Epithelial cell of esophagus (primary cell): ENCODE measurements at regions not wholly inside any gene's neighbourhood (a gene's known extent, or its start where the extent isn't known, plus 50 kb on each side); places are given as distances from the start of the nearest gene placed in this dataset.
A peak's percentile ranks its signal among the peaks of the same experiment; 100 is the strongest.

Experiments used
- DNase-seq: peaks from one replicate; pipeline ENCODE4 v3.0.0; 2010; ENCODE audit warnings: low read depth
- H3K4me3 ChIP-seq: 2 replicates; pipeline ENCODE4 v1.5.1; 2011; ENCODE audit warnings: mild to moderate bottlenecking, low read length, control low read depth
- CTCF ChIP-seq: IDR thresholded peaks from 2 replicates; pipeline ENCODE4 v1.5.1; 2011; ENCODE audit warnings: low read depth, mild to moderate bottlenecking, low read length, control low read depth, inconsistent platforms; ENCODE audit not compliant: insufficient read depth; ENCODE audit errors: missing control alignments

DNA sequence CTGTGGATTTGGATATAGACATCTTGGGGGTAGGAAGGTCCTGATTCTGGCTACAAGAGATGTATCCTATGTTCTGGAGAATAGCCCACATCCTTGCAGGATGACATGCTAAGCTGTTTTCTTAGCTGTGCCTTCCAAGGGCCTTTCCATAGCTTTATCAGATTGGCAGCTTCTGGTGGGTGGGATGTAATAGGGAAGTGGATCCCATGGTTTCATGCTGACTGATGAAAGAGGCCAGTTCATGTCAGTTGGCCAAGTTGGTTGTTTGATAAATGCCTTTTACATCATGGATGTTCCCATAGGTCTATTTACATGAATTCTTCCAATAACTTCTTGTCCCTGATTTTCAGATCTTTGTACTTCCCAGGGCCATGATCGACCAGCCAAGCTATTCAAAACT lies 169.1 kb upstream of the RMST start:
- H3K4me3 ChIP-seq = no peak overlapping the region
- no peak for TF ChIP-seq CTCF
- no peak for DNase-seq

GRCh38 chr12:97299847-97300246 lies 162.8 kb upstream of the RMST start:
- H3K4me3 ChIP-seq = no peak overlapping the region
- TF ChIP-seq CTCF = no peak
- no peak for DNase-seq

GRCh38 chr12:97300431-97300830 lies 162.2 kb upstream of the RMST start:
- no peak overlapping the region for H3K4me3 ChIP-seq
- DNase-seq = no peak
- TF ChIP-seq CTCF = no peak

- no peak for TF ChIP-seq CTCF
- H3K4me3 ChIP-seq = no peak overlapping the region
- DNase-seq = peak; percentile 4
These were observed 161.7 kb upstream of the RMST start for GRCh38 chr12:97300891-97301290.

GRCh38 chr12:97301576-97301975 lies 161.0 kb upstream of the RMST start:
- no peak for TF ChIP-seq CTCF
- no peak overlapping the region for H3K4me3 ChIP-seq

GRCh38 chr12:97305651-97306050 lies 157.0 kb upstream of the RMST start:
- DNase-seq = no peak
- H3K4me3 ChIP-seq = no peak overlapping the region
- TF ChIP-seq CTCF = no peak

More at GRCh38 chr12:97301576-97301975, 161.0 kb upstream of the RMST start:
- no peak for DNase-seq

DNA sequence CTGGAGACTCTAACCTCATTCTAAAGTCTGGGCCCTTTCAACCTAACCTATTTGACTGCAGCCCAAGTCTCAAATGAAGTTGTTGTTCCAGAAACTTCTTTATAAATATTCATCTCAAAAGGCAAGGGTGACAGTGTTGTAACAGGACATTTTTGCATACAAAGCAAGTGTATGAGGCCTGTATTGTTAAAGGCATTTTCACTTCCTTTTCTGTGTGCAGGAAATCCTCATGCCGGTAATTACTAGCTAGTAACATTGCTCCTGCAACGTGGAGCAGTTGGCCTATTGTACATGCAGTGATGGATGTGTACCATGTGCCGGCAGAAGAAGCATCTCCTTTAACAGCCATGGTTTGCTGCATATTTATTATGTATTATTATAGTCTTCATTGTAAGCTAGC lies 156.5 kb upstream of the RMST start:
- no peak for DNase-seq
- TF ChIP-seq CTCF = no peak
- no peak overlapping the region for H3K4me3 ChIP-seq
